ENCODE measurements at regions not wholly inside any gene's neighbourhood (a gene's known extent, or its start where the extent isn't known, plus 50 kb on each side); places are given as distances from the start of the nearest gene placed in this dataset.
A peak's percentile ranks its signal among the peaks of the same experiment; 100 is the strongest.

DNA sequence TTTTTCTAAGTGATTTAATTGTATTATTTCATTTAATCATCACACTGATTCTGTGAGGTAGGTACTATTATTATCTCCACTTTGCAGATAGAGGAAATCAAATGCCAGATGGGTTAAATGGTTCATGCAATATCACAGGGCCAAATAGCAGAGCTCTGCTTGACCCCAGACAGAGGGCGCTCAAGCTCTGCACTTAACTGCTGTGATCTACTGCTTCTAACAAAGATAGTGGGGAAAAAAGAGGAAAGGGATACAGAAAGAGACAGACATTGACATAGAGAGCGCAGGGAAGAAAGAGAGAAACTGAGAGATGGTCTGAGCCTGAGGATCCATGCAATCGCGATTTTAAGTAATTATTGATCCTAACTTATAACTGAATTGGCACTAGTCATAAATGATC, 279.1 kb upstream of the THRB start:
- no peak for TF ChIP-seq EZH2phosphoT487 (IDR thresholded peaks at IDR 0.05; ENCODE audit: borderline replicate concordance, low read depth, low read length)
- peak; percentile 84 for TF ChIP-seq CTCF (conservative IDR thresholded peaks at IDR 0.05; ENCODE audit: low read length)

Measured in OCI-LY7 (cell line).